GM12892 (cell line): ENCODE measurements at regions not wholly inside any gene's neighbourhood (a gene's known extent, or its start where the extent isn't known, plus 50 kb on each side); places are given as distances from the start of the nearest gene placed in this dataset.

Source experiments
- DNase-seq: peaks from one replicate; pipeline ENCODE4 v3.0.0; 2011; ENCODE audit not compliant: insufficient read length
- FAIRE-seq: peaks from 2 replicates; lab custom pipeline; 2011; peaks lifted over from hg19 to GRCh38; lab: Jason Lieb, UNC
- POLR2A ChIP-seq: IDR thresholded peaks from 2 replicates; pipeline ENCODE4 v1.6.1; 2011; ENCODE audit warnings: low read depth, low read length, control low read depth
- POLR2AphosphoS5 ChIP-seq: IDR thresholded peaks from 2 replicates; pipeline ENCODE4 v1.6.1; 2011; ENCODE audit warnings: low read depth, low read length, control low read depth
- TAF1 ChIP-seq: IDR thresholded peaks from 2 replicates; pipeline ENCODE4 v1.6.1; 2011; ENCODE audit warnings: low read depth, mild to moderate bottlenecking, control low read depth, low read length, borderline replicate concordance

DNA sequence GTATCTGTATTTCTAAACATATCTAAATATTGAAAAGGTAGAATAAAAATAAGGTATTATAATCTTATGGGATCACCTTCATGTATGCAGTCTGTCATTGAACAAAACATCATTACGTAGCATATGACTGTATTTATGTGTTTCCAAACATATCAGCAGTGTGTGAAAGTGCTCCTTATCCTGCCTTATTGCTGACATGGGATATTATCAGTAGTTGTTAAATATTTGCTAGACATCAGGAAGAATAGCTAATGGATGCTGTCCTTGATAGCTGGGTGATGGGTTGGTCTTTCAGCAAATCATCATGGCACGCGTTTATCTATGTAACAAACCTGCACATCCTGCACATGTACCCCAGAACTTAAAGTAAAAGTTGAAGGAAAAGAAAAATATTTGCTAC is 59.1 kb upstream of the FAM20A start:
- TF ChIP-seq POLR2A: no peak
- TF ChIP-seq POLR2AphosphoS5: no peak
- TF ChIP-seq TAF1: no peak
- DNase-seq (no peak), FAIRE-seq (no peak)

DNA sequence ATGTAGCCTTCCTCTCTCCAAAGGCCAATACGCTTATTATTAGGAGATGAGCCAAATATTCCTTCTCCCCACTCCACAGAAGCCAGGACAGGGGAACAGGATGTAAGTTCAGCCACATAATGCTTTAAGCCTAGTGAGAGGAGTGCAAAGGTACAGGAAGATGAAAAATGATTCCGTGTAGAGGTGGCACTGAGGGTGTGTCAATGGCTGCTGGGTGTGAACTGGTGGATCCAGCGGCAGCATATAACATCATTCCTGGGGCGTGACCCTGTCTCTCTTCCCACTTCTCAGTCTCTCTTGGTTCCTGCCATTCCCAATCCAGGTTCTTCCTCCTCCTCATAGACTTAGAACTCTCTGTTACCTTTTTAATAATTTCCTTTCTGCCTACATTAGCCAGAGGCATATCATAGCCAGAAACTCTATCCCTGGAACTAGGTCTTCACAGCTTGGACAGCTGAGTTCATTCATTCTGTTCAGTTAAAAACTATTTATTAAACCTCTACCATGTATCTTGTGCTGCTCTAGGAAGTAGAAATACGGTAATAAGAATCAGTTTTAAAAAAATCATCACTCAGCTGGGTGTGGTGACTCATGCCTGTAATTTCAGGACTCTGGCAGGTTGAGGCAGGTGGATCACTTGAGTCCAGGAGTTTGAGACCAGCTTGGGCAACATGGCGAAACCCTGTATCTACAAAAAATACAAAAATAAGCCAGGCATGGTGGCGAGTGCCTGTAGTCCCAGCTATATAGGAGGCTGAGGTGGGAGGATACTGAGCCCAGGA is 58.0 kb upstream of the FAM20A start:
- DNase-seq (no peak), FAIRE-seq (no peak)
- TF ChIP-seq POLR2AphosphoS5: no peak
- no peak for TF ChIP-seq TAF1
- no peak for TF ChIP-seq POLR2A

DNA sequence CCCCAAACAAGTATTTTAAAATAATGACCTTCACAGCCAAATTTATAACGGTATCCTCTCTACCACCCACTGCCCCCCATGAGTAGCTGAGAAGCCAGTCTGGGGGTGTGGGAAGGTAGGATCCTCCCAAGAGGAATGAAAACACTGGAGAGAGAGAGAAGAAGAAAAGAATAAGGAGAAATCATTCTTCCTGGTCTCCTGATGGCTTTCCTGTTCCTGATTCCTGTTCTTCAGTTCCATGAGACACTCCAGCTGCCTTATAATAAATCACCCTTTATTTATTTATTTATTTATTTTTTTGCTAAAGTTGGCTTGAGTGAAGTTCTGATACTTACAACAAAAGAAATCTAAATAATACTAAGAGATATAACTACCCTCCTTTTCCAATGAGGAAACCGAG is 56.4 kb upstream of the FAM20A start:
- DNase-seq (no peak), FAIRE-seq (no peak)
- no peak for TF ChIP-seq POLR2A
- TF ChIP-seq POLR2AphosphoS5: no peak
- TF ChIP-seq TAF1: no peak

DNA sequence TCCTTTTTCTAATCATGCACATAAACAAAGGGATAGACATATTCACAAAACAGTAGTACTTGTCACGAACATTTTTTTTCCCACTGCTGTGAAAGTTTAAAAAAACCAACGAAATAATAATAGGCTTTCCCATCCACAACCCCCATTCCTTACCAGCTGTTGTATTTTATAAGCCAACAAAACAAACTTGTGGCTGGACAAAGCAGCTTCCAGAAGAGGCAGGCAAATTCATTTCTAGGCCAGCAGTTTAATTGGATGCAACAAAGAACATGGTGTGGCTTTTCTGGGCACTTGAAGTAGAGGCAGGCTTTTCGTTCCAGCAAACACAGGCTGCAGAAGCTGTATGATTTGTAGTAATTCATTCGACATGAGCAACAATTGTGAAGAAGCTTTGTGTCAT is 56.0 kb upstream of the FAM20A start:
- TF ChIP-seq POLR2AphosphoS5 (no peak), TAF1 (no peak), POLR2A (no peak)
- DNase-seq: no peak
- FAIRE-seq: no peak

DNA sequence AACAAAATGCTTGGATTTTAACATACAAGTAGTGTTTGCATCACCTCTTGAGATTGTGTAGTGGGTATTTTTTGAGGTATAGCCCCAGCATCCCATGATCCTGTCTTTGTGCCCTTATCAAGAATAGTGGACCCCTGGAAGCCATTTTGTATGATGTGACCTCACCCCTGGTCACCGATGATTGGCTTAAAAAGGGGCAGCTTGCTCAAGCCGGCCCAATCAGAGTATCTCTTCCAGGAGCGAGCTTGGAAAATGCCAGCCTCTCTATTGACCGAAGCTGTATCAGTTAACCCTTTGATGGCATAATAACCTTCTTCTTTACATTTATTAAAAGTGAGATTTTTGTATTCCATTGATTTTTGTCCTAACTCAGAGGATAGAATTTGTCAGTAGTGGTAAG is 55.5 kb upstream of the FAM20A start:
- TF ChIP-seq POLR2AphosphoS5: no peak
- TF ChIP-seq TAF1: no peak
- TF ChIP-seq POLR2A: no peak
- no peak for FAIRE-seq
- no peak for DNase-seq
